ENCODE measurements at regions not wholly inside any gene's neighbourhood (a gene's known extent, or its start where the extent isn't known, plus 50 kb on each side); places are given as distances from the start of the nearest gene placed in this dataset.
"Not testable (repeated sequence)": the region's sequence is repeated elsewhere in the genome, so short reads cannot be mapped to it uniquely, and the experiment has no call there.

DNA sequence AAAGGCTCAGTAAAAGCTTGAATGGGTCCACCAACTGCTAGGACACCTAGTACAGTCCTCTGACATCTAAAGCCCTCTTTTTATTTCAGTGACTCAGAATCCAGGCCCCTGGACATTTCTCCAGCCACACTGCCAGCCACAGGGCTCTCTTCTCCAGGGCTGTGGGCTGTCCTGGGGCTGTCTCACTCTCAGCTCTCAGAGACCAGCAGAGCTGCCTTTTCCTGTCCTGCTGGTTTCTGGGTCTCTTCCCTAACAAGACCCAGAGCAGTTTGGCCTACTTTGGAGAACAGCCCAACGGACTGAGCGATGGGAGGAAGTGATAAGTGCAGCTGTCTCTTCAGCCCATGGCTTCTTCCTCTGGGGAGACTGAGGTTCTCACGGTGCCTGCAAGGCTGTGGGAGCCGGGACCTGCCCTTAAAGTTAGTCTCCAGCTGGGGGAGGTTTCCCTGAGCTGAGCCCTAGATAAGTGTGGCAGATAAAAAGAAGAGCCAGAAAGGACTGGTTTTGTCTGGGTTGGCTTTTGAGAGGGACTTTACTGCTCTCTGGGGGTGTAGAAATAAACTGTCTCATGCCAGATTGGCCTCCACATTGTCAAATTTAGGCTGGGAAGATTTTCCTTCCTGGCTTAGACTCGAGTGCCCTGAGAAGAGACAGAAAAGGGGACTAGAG lies 979.8 kb downstream of the VRK1 start:
- DNase-seq = peak in 2 of 6 experiments; percentile 29 to 31

- peak in 4 of 6 experiments; percentile 15 to 31 (median 26) for DNase-seq
These were observed 980.6 kb downstream of the VRK1 start for GRCh38 chr14:97777622-97778355.

- no peak for DNase-seq
These were observed 982.0 kb downstream of the VRK1 start for GRCh38 chr14:97779140-97779539.

GRCh38 chr14:97780804-97781203 lies 983.6 kb downstream of the VRK1 start:
- DNase-seq = no peak

DNA sequence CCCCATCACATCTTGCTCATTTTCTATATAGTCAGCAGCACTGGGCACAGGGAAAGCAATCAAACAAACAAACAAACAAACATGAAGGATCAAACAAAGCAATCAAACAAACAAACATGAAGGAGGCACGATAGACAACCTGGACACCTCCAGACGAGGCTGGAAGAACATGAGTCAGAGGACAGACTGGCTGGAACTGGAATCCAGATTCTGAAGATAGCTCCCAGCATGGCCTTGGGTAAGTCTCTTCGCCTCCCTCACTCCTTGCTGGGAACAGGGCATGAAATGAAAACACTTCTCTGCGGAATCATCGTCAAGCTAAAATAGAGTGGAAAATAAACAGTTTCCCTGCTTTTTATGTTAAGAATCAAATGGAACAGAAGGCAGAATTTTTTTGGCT lies 984.8 kb downstream of the VRK1 start:
- DNase-seq = no peak

- DNase-seq = no peak
These were observed 985.8 kb downstream of the VRK1 start for GRCh38 chr14:97782871-97783414.

- peak in 1 of 6 experiments; percentile 6 for DNase-seq
These were observed 988.3 kb downstream of the VRK1 start for GRCh38 chr14:97785495-97785894.

GRCh38 chr14:97788364-97788763 lies 991.2 kb downstream of the VRK1 start:
- no peak for DNase-seq

- no peak for DNase-seq
These were observed 991.8 kb downstream of the VRK1 start for GRCh38 chr14:97788846-97789526.

GRCh38 chr14:97791072-97791471 lies 993.9 kb downstream of the VRK1 start:
- no peak for DNase-seq

DNA sequence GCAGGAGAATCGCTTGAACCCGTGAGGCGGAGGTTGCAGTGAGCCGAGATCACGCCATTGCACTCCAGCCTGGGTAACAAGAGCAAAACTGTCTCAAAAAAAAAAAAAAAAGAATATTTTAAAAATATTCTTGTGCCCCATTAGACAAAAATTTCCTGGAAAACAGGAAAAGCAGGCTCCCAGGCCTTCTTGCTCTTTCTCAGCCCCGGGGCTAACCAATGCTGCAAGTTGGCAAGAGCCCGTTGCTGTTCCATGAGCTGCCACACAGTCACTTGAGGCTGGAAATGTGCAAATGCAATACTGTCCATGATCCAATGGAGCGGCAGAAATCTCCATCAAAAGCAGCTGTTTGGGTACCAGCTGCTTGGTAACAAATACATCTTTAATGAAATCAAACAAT lies 994.7 kb downstream of the VRK1 start:
- DNase-seq = no peak

DNA sequence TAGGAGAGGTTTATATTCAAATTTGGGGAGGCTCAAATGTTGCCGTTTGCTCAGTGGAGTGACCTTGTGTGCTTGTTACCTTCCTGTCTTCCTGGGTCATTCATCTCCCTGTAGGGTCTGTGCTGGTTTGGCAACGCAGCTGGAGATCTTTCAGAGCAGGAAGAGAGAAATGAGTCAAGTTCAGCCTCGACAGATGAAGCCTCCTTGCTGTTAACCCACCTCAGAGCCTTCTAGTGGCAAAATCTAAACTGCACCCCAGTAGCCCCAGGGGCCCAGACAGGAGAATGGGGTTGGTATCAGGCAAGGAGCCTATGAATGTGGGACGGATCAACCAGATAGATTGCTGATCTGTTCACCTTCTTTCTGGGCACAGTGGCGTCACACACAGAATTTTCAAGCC lies 999.3 kb downstream of the VRK1 start:
- DNase-seq = peak in 1 of 6 experiments; percentile 1

DNA sequence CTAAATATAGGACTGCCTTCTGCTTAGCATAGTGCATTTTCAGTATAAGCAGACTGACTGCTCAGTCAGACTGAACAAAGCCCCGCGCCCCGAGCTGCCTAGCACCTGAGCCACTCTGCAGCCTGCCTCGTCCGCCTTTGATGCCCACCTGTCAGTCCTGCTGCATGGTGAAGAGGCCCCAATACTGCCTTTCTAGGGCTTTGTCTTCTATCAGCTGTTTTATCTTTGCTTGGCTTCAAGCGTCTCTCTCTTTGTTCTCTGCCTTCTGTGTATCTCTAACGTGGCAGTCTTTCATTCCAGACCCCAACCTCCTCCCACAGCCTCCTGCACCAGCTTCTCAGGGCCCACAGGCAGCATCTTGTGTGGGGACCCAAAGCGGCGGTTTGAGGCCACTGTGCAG lies 1001.0 kb downstream of the VRK1 start:
- peak in 2 of 6 experiments; percentile 33 to 42 for DNase-seq

DNA sequence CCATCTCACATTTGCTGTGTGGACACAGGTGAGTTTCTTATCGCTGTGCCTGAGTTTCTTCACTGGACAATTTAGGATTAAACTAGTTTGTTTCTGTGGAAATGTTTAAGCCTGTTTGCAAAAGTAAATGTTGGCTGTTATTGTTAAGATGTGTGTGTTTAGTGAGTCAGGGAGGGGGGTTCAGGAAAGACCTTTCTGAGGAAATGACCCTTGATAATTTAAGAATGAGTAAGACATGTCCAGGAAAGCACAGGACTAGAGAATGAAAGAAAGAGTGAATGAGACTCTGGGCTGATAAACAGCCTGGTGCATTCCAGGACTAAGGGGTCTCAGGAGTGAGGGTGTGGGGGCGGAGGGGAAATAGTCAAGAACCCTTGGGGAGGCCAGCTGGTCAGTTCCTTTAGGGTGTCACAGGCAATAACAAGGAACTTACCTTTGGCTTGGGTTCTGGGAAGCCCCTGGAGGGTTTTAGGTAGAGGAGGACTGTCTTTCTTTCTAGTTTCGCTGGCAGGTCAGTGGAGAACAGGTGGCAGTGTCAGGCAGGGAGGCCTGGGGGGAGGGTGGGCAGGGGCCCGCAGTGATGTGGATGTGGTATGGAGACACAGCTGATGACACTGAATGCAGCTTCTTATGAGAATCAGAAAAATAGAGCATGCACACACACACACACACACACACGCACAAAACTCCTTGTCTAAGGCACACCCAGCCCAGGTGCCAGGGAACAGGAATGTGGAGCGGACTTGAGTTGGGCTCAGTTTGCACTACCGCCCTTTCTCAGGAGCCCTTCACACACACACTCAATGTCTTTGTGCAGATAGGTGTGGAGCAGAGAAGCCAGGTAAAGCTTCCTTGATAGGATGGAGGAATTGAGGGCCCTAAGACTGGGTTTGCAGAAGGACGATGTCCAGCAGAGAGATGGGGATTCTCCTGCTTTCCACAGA lies 1005.5 kb downstream of the VRK1 start:
- DNase-seq = no peak

DNA sequence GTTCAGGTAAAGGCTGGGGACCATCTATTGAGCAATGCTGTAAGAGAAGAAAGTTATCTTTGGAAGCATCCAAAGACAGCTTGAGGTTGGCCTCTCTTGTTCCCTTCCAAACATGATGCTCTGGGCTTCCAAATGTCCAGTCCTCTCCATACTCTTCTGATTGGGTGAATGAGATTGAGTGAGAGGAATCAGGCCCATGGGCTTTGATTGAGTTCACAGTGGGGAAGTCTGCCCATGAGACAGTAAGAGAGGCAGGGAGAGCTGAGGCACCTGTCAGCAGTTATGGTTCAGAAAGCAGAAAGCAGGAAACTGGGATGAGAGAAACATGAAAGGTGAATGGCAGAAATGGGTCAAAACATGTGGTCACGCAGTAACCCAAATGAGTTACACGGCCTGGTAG lies 1006.9 kb downstream of the VRK1 start:
- DNase-seq = no peak

DNA sequence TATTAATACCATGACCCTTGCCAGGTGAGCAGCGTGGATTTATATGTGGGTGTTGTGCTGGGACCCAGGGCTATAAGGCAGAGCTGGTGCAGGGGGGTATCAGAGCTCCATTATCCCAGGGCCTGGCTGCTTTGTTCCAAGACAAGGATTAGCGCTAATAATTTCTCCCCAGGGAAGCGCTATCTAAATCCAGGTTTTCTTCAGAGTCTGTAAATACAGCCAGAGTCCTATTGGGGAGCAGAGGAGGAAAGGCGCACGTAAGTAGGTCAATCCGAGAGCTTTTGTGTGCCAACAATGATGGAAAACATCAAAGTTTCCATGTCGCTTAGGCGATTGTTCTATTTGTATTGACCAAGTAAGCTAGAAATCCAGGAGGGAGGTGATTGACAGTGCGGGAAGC lies 1009.7 kb downstream of the VRK1 start:
- no peak for DNase-seq

GRCh38 chr14:97808541-97808940 lies 1011.4 kb downstream of the VRK1 start:
- not testable (repeated sequence) for DNase-seq

DNA sequence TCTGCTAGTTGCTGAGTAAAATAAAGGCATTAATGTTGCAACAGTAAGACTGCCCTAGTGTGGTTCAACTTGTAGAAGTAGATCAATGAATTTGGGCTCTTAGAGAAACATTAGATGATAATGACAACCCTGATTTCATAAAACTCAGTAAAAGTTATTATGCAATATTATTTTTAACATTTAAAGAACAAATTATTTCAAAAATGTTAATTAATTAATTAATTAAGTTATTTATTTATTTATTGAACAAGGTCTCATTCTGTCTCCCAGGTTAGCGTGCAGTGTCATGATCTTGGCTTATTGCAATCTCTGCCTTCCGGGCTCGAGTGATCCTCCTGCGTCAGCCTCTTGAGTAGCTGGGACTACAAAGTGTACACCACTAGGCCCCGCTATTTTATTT lies 1016.4 kb downstream of the VRK1 start:
- DNase-seq = no peak

DNA sequence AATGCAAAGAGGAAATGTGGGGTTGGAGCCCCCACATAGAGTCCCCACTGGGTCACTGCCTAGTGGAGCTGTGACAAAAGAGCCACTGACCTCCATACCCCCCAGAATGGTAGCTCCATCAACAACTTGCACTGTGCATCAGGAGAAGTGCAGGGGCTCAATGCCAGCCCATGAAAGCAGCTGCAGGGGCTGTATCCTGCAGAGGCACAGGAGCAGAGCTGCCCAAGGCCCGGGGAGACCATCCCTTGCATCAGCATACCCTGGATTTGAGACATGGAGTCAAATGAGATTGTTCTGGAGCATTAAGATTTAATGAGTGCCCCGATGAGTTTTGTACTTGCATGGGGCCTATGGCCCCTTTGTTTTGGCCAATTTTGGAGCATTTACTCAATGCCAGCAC lies 1023.6 kb downstream of the VRK1 start:
- DNase-seq = no peak

DNA sequence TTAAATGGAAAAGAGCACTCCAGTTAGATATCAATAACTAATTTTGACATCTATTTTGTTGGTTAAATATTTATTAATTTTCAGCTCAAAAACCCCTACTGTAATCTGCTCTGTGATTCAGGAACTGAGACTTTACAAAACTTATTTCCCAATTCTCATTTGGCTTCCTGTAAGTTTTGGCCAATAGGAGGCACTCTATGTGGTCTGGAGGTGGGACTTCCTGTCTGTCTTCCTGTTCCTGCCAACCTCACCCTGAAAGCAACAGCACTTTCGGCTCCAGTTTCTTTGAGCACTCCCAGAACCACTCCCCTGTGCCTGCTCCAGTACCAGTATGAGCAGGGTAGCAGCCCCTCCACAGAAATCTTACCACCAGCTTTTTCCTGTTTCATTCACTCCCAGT lies 1027.0 kb downstream of the VRK1 start:
- no peak for DNase-seq

- DNase-seq = no peak
These were observed 1030.6 kb downstream of the VRK1 start for GRCh38 chr14:97827746-97828145.

GRCh38 chr14:97832776-97833175 lies 1035.6 kb downstream of the VRK1 start:
- no peak for DNase-seq

DNA sequence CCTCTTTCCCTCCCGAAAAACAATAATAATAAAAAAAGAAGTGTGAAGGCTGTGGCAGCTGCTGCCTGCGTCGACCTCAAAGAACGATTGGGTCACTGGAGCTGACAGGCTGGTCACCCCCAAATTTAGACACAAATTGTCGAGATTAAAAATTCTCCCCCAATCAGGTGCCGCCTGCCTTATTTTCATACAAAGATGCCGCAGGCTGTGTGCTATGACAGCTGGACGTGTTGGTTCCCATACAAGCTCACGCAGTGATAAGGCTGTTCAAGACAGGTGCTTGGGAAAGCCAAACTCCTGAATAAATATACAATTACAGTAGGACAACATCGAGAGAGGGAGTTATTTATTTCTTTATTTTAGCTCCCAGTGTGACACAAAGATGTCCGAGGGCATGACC lies 1041.8 kb downstream of the VRK1 start:
- no peak for DNase-seq
